ENCODE measurements at regions not wholly inside any gene's neighbourhood (a gene's known extent, or its start where the extent isn't known, plus 50 kb on each side); places are given as distances from the start of the nearest gene placed in this dataset.

GRCh38 chr5:135172718-135173117, 138.7 kb upstream of the PITX1 start:
- TF ChIP-seq POLR2AphosphoS5 (IDR thresholded peaks at IDR 0.05; ENCODE audit: borderline replicate concordance, low read depth, low read length) (no peak), EZH2 (IDR thresholded peaks at IDR 0.05) (no peak)

Measured in SK-N-MC (cell line).